ENCODE measurements at regions not wholly inside any gene's neighbourhood (a gene's known extent, or its start where the extent isn't known, plus 50 kb on each side); places are given as distances from the start of the nearest gene placed in this dataset.

DNA sequence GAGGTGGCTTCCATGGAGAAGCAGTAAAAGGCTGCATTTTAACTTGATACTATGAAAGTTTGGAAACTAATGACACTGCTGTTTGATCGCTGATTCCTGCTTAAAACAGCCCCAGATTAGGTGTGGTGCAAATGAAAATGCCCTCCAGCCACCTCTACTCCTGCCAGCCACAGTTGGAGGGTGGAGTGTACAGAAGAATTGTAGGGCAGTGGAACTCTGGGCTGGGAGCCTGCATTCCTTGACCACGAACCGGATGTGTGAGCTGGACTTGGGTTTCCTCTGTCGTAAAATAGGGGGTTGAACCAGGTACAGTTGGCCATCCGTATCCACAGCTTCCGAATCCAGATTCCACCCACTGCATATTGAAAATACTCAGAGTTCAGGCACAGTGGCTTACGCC is 84.6 kb upstream of the RFX8 start:
- intact Hi-C loops (cut with DNase I): loop anchor here in 1 of 10 donors (2.0 kb wide), 1 partner anchor 137 kb away; the partner anchor contains the start of gene MAP4K4
- Histone ChIP-seq H3K4me3 (peak overlapping the region in 1 of 12 donors; percentile 1), H3K4me1 (peaks cover 0 to 21% (median 13%) of the 10 kb centered on the region in 12 donors), H3K9me3 (no peaks in the 10 kb centered on the region), H3K36me3 (no peaks in the 10 kb centered on the region), H3K27ac (peak overlapping the region; percentile 58 to 89 (median 80)), H3K27me3 (no peaks in the 10 kb centered on the region)
- ATAC-seq (peak; percentile 75 to 90 (median 80)), DNase-seq (peak in 4 of 5 donors; percentile 45 to 58 (median 56))
- TF ChIP-seq, protein P1, sequence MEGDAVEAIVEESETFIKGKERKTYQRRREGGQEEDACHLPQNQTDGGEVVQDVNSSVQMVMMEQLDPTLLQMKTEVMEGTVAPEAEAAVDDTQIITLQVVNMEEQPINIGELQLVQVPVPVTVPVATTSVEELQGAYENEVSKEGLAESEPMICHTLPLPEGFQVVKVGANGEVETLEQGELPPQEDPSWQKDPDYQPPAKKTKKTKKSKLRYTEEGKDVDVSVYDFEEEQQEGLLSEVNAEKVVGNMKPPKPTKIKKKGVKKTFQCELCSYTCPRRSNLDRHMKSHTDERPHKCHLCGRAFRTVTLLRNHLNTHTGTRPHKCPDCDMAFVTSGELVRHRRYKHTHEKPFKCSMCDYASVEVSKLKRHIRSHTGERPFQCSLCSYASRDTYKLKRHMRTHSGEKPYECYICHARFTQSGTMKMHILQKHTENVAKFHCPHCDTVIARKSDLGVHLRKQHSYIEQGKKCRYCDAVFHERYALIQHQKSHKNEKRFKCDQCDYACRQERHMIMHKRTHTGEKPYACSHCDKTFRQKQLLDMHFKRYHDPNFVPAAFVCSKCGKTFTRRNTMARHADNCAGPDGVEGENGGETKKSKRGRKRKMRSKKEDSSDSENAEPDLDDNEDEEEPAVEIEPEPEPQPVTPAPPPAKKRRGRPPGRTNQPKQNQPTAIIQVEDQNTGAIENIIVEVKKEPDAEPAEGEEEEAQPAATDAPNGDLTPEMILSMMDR (IDR thresholded peaks at IDR 0.05): no peak
- TF ChIP-seq POLR2A (IDR thresholded peaks at IDR 0.05): no peak
- WGBS, 4 donors: 19 to 44% (median 38%) methylated on average over 5 to 7 of the region's 7 CpGs

DNA sequence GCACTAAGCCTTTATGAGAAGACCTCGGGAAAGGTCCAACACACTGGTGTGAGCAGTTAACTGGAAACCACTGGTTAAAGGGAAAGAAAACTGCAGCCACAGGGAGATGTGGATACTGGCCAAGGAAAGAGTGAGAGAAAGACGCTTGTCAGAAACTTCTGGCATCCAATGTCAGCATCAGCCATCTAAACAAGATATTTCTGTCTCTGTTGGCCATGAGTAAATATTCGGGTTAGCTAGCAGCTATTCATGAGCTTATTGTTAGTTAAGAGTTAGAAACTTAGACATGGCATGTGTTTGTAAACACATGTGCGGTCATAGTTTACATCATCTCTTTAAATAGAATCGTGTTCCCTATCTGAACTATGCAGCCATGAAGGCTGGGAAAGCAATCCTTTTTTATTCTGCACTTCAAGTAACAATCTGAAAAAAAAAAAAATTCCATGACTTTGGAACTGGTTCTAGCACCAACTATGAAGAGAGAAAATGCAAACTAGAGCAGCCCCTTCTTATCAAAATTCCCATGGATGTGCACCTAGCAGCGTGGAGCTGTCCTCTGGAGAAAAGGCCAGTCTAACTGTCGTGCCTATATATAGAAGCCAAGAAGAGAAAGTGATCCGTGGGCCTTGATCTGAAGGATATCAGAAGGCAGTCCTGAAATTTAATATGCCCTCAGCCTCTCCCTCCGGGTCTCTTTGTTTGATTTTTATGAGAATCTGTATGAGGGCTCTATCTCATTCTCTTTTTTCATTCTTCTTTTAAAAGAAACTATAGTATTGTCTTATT is 84.0 kb upstream of the RFX8 start:
- no peak for TF ChIP-seq POLR2A (IDR thresholded peaks at IDR 0.05)
- TF ChIP-seq, protein P1 (IDR thresholded peaks at IDR 0.05): no peak
- DNase-seq (peak in 2 of 5 donors; percentile 32 to 44), ATAC-seq (peak; percentile 66 to 87 (median 84))
- Histone ChIP-seq H3K9me3 (no peaks in the 10 kb centered on the region), H3K27me3 (no peaks in the 10 kb centered on the region), H3K4me1 (peaks cover 0 to 21% (median 13%) of the 10 kb centered on the region in 12 donors), H3K4me3 (peak overlapping the region in 7 of 12 donors; percentile 0 to 20 (median 1)), H3K27ac (peak overlapping the region; percentile 58 to 89 (median 80)), H3K36me3 (no peaks in the 10 kb centered on the region)
- intact Hi-C loops (cut with DNase I): loop anchor here in 1 of 10 donors (2.0 kb wide), 1 partner anchor 138 kb away; the partner anchor contains the start of gene MAP4K4
- WGBS, 4 donors: 19 to 26% (median 21%) methylated on average over 9 of the region's 9 CpGs

DNA sequence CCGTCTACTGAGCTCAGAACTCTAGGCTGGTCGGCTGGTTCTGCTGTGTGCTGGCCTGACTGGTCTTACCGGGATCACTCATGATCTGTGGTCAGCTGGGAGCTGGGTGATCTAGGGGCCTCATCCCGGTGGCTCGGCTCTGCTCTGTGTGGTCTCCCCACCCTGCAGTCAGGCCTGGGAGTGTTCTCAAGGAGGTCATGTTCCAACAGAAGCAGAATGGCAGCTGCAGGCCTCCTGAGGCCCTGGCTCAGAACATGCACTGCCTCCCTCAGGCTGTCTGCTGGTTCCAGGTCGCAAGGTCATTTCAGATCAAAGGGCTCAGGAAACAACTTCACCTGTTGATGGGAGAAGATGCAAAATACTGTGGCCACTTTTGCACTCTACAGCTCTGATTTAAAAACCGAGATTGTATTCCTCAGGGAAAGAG is 81.1 kb upstream of the RFX8 start:
- no peak for ATAC-seq
- no peaks in the 10 kb centered on the region for H3K9me3 ChIP-seq
- H3K4me3 ChIP-seq: no peak overlapping the region
- H3K27ac ChIP-seq: no peak overlapping the region
- intact Hi-C loops (cut with DNase I): no loop called here
- 55 to 69% (median 65%) methylated on average over 6 to 7 of the region's 7 CpGs for WGBS, 4 donors
- peaks cover 0 to 25% (median 14%) of the 10 kb centered on the region in 12 donors for H3K4me1 ChIP-seq
- H3K36me3 ChIP-seq: no peaks in the 10 kb centered on the region
- H3K27me3 ChIP-seq: no peaks in the 10 kb centered on the region
- no peak for DNase-seq
- TF ChIP-seq, protein P1 (IDR thresholded peaks at IDR 0.05): no peak
- no peak for TF ChIP-seq POLR2A (IDR thresholded peaks at IDR 0.05)

DNA sequence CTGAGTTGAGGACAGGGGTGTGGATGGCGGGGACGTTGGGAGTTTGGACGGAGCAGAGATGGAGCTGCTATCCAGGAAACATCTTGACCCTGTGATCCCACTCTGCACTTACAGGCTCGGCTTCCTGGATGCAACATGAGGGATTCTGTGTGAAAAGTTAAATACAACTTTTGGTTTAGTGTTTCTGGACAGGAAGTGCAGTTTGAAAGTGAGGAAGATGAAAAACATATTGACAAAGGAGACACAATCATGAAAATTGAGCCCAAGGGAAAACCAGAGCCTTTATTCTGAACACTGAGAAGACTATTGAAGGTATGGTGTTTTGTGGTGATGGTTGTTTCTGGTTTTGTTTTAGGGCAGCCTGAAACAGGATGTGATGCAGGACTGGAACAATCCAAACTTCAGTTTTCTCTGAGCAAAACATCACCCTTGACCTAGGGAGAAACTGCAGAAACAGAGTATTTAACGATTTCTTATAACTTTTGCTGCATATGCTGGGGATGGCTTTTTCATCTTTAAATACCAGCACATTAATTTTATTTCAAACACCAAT is 76.5 kb upstream of the RFX8 start:
- 39 to 59% (median 49%) methylated on average over 5 of the region's 5 CpGs for WGBS, 4 donors
- ATAC-seq (no peak), DNase-seq (no peak)
- no peak for TF ChIP-seq POLR2A (IDR thresholded peaks at IDR 0.05)
- TF ChIP-seq, protein P1 (IDR thresholded peaks at IDR 0.05): no peak
- H3K4me1 ChIP-seq: peaks cover 0 to 13% (median 0%) of the 10 kb centered on the region in 12 donors
- no peak overlapping the region for H3K27ac ChIP-seq
- no peak overlapping the region for H3K4me3 ChIP-seq
- intact Hi-C loops (cut with DNase I): no loop called here
- no peaks in the 10 kb centered on the region for H3K27me3 ChIP-seq
- no peaks in the 10 kb centered on the region for H3K9me3 ChIP-seq
- no peaks in the 10 kb centered on the region for H3K36me3 ChIP-seq
